ENCODE measurements at regions not wholly inside any gene's neighbourhood (a gene's known extent, or its start where the extent isn't known, plus 50 kb on each side); places are given as distances from the start of the nearest gene placed in this dataset.

DNA sequence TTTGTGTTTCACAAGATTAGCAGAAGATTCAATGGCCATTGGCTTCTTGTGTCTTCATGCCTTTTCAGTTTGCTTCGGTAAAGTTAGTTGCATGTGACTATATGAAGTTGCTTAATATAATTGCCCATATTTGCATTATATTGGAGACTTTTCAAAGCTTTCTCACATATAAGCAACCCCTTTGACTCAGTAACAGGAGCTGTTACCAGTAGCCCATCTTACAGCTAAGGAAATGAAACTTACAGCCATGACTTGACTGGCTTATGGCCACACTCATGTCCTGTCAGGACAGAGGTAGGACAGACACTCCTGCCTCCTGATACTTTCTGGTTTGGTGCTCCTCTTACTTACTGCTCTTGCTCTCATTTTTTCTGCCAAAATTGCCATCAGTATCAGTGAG is 1082.1 kb downstream of the BCL11B start:
- no peak overlapping the region for H3K4me2 ChIP-seq (ENCODE audit: insufficient read depth, low read length, poor library complexity, severe bottlenecking)
- H4K8ac ChIP-seq (ENCODE audit: low read depth, low read length) = no peak overlapping the region
- no peak overlapping the region for H3K27ac ChIP-seq (replicated peaks; ENCODE audit: low read length)
- H2BK120ac ChIP-seq (ENCODE audit: low read depth, low read length) = no peak overlapping the region
- no peaks in the 10 kb centered on the region for H3K36me3 ChIP-seq (replicated peaks in 1 of 2; ENCODE audit: control insufficient read depth in 2 of 2, insufficient read depth in 2 of 2, low read length in 2 of 2)
- H2BK5ac ChIP-seq (ENCODE audit: low read length) = no peak overlapping the region
- H2BK15ac ChIP-seq (ENCODE audit: low read length) = no peak overlapping the region
- DNase-seq (ENCODE audit: low spot score) = no peak
- no peak overlapping the region for H3K18ac ChIP-seq (ENCODE audit: low read length)
- no peak overlapping the region for H4K91ac ChIP-seq (ENCODE audit: low read depth, low read length, poor library complexity)
- H3K9ac ChIP-seq (ENCODE audit: low read depth, low read length, poor library complexity) = no peak overlapping the region
- H3K23ac ChIP-seq (ENCODE audit: low read depth, low read length, poor library complexity) = no peak overlapping the region
- no peaks in the 10 kb centered on the region for H3K27me3 ChIP-seq (ENCODE audit: control insufficient read depth in 3 of 3, insufficient read depth in 3 of 3, low read depth in 1 of 3, low read length in 3 of 3)
- H3K4me1 ChIP-seq (ENCODE audit: control insufficient read depth in 2 of 2, insufficient read depth in 1 of 2, low read depth in 1 of 2, low read length in 2 of 2) = no peaks in the 10 kb centered on the region
- no peak overlapping the region for H2AFZ ChIP-seq (ENCODE audit: low read length)
- no peak overlapping the region for H3K14ac ChIP-seq (ENCODE audit: low read length)
- no peaks in the 10 kb centered on the region for H3K9me3 ChIP-seq (replicated peaks in 1 of 2; ENCODE audit: control insufficient read depth in 2 of 2, insufficient read depth in 1 of 2, low read depth in 1 of 2, low read length in 2 of 2)
- no peak overlapping the region for H3K4me3 ChIP-seq (ENCODE audit: low read length in 2 of 2)
- no peak overlapping the region for H2BK12ac ChIP-seq (ENCODE audit: low read length)
- no CpG with 5 or more reads among the region's 1 CpG for WGBS, 2 donors (ENCODE audit: extremely low coverage in 2 of 2, insufficient read length in 2 of 2, insufficient replicate concordance in 1 of 2)
- H3K79me1 ChIP-seq (ENCODE audit: low read depth, low read length) = no peaks in the 10 kb centered on the region
- no peak overlapping the region for H2AK5ac ChIP-seq (ENCODE audit: low read depth, low read length)
- H3K4ac ChIP-seq (ENCODE audit: low read length) = no peak overlapping the region

DNA sequence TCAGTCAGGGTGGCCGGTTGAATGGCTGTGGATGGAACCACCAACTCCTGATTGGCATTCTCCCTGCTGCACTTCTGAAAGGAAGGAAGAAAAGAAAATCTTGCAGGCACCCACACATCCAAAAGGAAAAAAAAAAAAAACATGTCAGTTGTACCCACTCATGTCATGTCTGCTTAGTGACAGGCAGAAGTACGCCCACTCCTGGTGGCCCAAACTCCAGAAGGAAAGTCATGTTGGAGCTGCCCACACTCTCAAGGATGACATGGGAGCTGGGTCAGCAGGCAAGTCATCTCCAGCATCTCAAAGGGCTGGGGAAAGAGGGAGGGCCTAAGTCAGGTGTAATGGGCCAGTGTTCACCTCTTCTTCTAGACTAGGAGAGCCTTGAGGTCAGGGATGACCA is 1079.1 kb downstream of the BCL11B start:
- Histone ChIP-seq H4K91ac (ENCODE audit: low read depth, low read length, poor library complexity) (no peak overlapping the region), H2BK5ac (ENCODE audit: low read length) (no peak overlapping the region), H3K27ac (replicated peaks; ENCODE audit: low read length) (no peak overlapping the region), H3K4me3 (ENCODE audit: low read length in 2 of 2) (no peak overlapping the region), H2BK15ac (ENCODE audit: low read length) (no peak overlapping the region), H3K14ac (ENCODE audit: low read length) (no peak overlapping the region), H3K9ac (ENCODE audit: low read depth, low read length, poor library complexity) (no peak overlapping the region), H3K9me3 (replicated peaks in 1 of 2; ENCODE audit: control insufficient read depth in 2 of 2, insufficient read depth in 1 of 2, low read depth in 1 of 2, low read length in 2 of 2) (no peaks in the 10 kb centered on the region), H3K36me3 (replicated peaks in 1 of 2; ENCODE audit: control insufficient read depth in 2 of 2, insufficient read depth in 2 of 2, low read length in 2 of 2) (no peaks in the 10 kb centered on the region), H3K23ac (ENCODE audit: low read depth, low read length, poor library complexity) (no peak overlapping the region), H3K4me2 (ENCODE audit: insufficient read depth, low read length, poor library complexity, severe bottlenecking) (no peak overlapping the region), H4K8ac (ENCODE audit: low read depth, low read length) (no peak overlapping the region), H3K4me1 (ENCODE audit: control insufficient read depth in 2 of 2, insufficient read depth in 1 of 2, low read depth in 1 of 2, low read length in 2 of 2) (peaks cover 0 to 5% of the 10 kb centered on the region in 2 donors), H3K27me3 (ENCODE audit: control insufficient read depth in 3 of 3, insufficient read depth in 3 of 3, low read depth in 1 of 3, low read length in 3 of 3) (no peaks in the 10 kb centered on the region), H3K18ac (ENCODE audit: low read length) (no peak overlapping the region), H3K79me1 (ENCODE audit: low read depth, low read length) (no peaks in the 10 kb centered on the region), H2AK5ac (ENCODE audit: low read depth, low read length) (no peak overlapping the region), H2AFZ (ENCODE audit: low read length) (no peak overlapping the region), H2BK12ac (ENCODE audit: low read length) (no peak overlapping the region), H2BK120ac (ENCODE audit: low read depth, low read length) (no peak overlapping the region), H3K4ac (ENCODE audit: low read length) (no peak overlapping the region)
- whole genome bisulfite sequencing, 2 donors (ENCODE audit: extremely low coverage in 2 of 2, insufficient read length in 2 of 2, insufficient replicate concordance in 1 of 2) = no CpG with 5 or more reads among the region's 2 CpGs
- DNase-seq (ENCODE audit: low spot score) = no peak

DNA sequence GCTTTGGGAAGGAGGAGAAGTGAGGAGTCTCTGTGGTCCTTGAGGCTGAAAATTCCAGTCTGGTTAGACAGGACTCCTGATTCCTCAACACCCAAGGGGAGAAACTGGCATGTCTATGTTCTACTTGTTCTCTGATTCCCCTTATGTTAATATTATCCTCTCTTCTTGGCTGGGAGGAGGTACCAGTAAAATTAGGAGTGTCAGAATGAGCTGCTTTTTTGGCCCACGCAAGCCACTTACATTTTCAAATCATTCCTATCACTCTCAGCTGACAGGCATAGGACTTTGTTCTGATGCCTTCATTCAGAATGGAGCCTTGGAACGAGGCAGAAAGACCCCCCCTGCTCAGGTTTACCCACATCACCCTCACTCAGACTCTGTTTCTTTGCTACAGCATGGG is 1077.2 kb downstream of the BCL11B start:
- Histone ChIP-seq H3K27me3 (ENCODE audit: control insufficient read depth in 3 of 3, insufficient read depth in 3 of 3, low read depth in 1 of 3, low read length in 3 of 3) (no peaks in the 10 kb centered on the region), H3K4ac (ENCODE audit: low read length) (no peak overlapping the region), H4K91ac (ENCODE audit: low read depth, low read length, poor library complexity) (no peak overlapping the region), H3K79me1 (ENCODE audit: low read depth, low read length) (no peaks in the 10 kb centered on the region), H3K14ac (ENCODE audit: low read length) (no peak overlapping the region), H3K9ac (ENCODE audit: low read depth, low read length, poor library complexity) (no peak overlapping the region), H3K4me1 (ENCODE audit: control insufficient read depth in 2 of 2, insufficient read depth in 1 of 2, low read depth in 1 of 2, low read length in 2 of 2) (peaks cover 0 to 5% of the 10 kb centered on the region in 2 donors), H2AK5ac (ENCODE audit: low read depth, low read length) (no peak overlapping the region), H2BK120ac (ENCODE audit: low read depth, low read length) (peak overlapping the region; percentile 93), H4K8ac (ENCODE audit: low read depth, low read length) (no peak overlapping the region), H3K4me2 (ENCODE audit: insufficient read depth, low read length, poor library complexity, severe bottlenecking) (no peak overlapping the region), H3K9me3 (replicated peaks in 1 of 2; ENCODE audit: control insufficient read depth in 2 of 2, insufficient read depth in 1 of 2, low read depth in 1 of 2, low read length in 2 of 2) (no peaks in the 10 kb centered on the region), H3K18ac (ENCODE audit: low read length) (peak overlapping the region; percentile 44), H3K36me3 (replicated peaks in 1 of 2; ENCODE audit: control insufficient read depth in 2 of 2, insufficient read depth in 2 of 2, low read length in 2 of 2) (no peaks in the 10 kb centered on the region), H2BK15ac (ENCODE audit: low read length) (no peak overlapping the region), H2BK5ac (ENCODE audit: low read length) (no peak overlapping the region), H3K4me3 (ENCODE audit: low read length in 2 of 2) (no peak overlapping the region), H2AFZ (ENCODE audit: low read length) (no peak overlapping the region), H3K23ac (ENCODE audit: low read depth, low read length, poor library complexity) (no peak overlapping the region), H3K27ac (replicated peaks; ENCODE audit: low read length) (no peak overlapping the region), H2BK12ac (ENCODE audit: low read length) (peak overlapping the region; percentile 76)
- WGBS, 2 donors (ENCODE audit: extremely low coverage in 2 of 2, insufficient read length in 2 of 2, insufficient replicate concordance in 1 of 2) = no CpG with 5 or more reads among the region's 2 CpGs
- DNase-seq (ENCODE audit: low spot score) = no peak

DNA sequence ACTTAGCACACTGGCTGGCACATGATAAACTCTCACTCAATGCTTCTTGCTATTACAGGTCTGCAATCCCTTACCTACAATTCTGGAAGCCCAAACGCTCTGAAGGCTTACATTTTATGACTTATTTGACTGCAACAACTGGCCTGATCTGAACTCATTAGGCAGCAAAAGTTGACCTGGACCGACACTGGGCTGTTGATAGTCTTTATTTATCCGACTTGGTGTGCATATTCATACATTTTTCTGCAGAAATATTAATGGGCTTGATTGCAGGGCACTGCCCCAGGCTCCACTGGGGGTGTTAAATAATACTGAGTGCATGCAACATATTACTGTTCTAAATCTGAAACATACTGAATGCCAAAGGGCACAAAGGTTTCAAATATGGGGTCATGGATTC is 1076.7 kb downstream of the BCL11B start:
- Histone ChIP-seq H3K23ac (ENCODE audit: low read depth, low read length, poor library complexity) (no peak overlapping the region), H3K36me3 (replicated peaks in 1 of 2; ENCODE audit: control insufficient read depth in 2 of 2, insufficient read depth in 2 of 2, low read length in 2 of 2) (no peaks in the 10 kb centered on the region), H3K9ac (ENCODE audit: low read depth, low read length, poor library complexity) (no peak overlapping the region), H2AK5ac (ENCODE audit: low read depth, low read length) (no peak overlapping the region), H4K91ac (ENCODE audit: low read depth, low read length, poor library complexity) (no peak overlapping the region), H3K4me3 (ENCODE audit: low read length in 2 of 2) (no peak overlapping the region), H2BK120ac (ENCODE audit: low read depth, low read length) (peak overlapping the region; percentile 93), H3K9me3 (replicated peaks in 1 of 2; ENCODE audit: control insufficient read depth in 2 of 2, insufficient read depth in 1 of 2, low read depth in 1 of 2, low read length in 2 of 2) (no peaks in the 10 kb centered on the region), H3K18ac (ENCODE audit: low read length) (peak overlapping the region; percentile 44), H4K8ac (ENCODE audit: low read depth, low read length) (no peak overlapping the region), H3K79me1 (ENCODE audit: low read depth, low read length) (no peaks in the 10 kb centered on the region), H3K14ac (ENCODE audit: low read length) (no peak overlapping the region), H3K27me3 (ENCODE audit: control insufficient read depth in 3 of 3, insufficient read depth in 3 of 3, low read depth in 1 of 3, low read length in 3 of 3) (no peaks in the 10 kb centered on the region), H2BK12ac (ENCODE audit: low read length) (peak overlapping the region; percentile 76), H2BK15ac (ENCODE audit: low read length) (no peak overlapping the region), H3K27ac (replicated peaks; ENCODE audit: low read length) (no peak overlapping the region), H2AFZ (ENCODE audit: low read length) (no peak overlapping the region), H3K4me1 (ENCODE audit: control insufficient read depth in 2 of 2, insufficient read depth in 1 of 2, low read depth in 1 of 2, low read length in 2 of 2) (peaks cover 0 to 5% of the 10 kb centered on the region in 2 donors), H3K4ac (ENCODE audit: low read length) (no peak overlapping the region), H3K4me2 (ENCODE audit: insufficient read depth, low read length, poor library complexity, severe bottlenecking) (no peak overlapping the region), H2BK5ac (ENCODE audit: low read length) (no peak overlapping the region)
- WGBS, 2 donors (ENCODE audit: extremely low coverage in 2 of 2, insufficient read length in 2 of 2, insufficient replicate concordance in 1 of 2) = no CpG with 5 or more reads among the region's 3 CpGs
- DNase-seq (ENCODE audit: low spot score) = no peak
